GM21825 (cell line): ENCODE measurements at regions not wholly inside any gene's neighbourhood (a gene's known extent, or its start where the extent isn't known, plus 50 kb on each side); places are given as distances from the start of the nearest gene placed in this dataset.

Experiments used
- ATAC-seq: cut with Tn5 transposase; IDR thresholded peaks from one replicate; pipeline ENCODE4 v1.9.1; 2021; ENCODE audit warnings: mild to moderate bottlenecking, moderate library complexity; ENCODE audit not compliant: unreplicated experiment

DNA sequence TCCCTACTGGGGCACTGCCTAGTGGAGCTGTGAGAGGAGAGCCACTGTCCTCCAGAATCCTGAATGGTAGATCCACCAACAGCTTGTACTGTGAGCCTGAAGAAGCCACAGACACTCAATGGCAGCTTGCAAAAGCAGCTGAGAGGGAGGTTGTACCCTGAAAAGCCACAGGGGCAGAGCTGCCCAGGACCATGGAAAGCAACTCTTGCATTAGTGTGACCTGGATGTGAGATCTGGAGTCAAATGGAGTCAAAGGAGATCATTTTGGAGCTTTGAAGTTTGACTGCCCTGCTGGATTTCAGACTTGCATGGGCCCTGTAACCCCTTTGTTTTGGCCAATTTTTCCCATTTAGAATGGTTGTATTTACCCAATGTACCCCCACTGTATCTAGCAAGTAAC, 871.4 kb upstream of the PRMT6 start:
- no peak for ATAC-seq

- ATAC-seq = no peak
Measured at GRCh38 chr1:106189780-106190179, 866.7 kb upstream of the PRMT6 start.

GRCh38 chr1:106194206-106194605, 862.3 kb upstream of the PRMT6 start:
- no peak for ATAC-seq

DNA sequence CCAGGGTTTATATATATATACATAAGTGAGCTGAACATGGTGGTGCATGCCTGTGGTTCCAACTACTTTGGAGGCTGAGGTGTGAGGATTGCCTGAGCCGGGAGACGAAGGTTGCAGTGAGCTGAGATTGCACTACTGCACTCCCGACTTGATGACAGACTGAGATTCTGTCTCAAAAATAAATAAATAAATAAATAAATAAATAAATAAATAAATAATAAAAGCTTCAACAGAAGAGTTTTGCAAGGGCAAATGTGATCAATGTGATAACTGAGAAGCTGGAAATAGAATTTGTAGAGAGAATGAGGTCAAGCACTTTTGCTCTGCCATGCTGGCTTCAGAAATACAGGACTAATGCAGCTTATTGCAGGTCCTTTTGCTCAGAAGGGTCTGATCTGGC, 855.8 kb upstream of the PRMT6 start:
- ATAC-seq = no peak

DNA sequence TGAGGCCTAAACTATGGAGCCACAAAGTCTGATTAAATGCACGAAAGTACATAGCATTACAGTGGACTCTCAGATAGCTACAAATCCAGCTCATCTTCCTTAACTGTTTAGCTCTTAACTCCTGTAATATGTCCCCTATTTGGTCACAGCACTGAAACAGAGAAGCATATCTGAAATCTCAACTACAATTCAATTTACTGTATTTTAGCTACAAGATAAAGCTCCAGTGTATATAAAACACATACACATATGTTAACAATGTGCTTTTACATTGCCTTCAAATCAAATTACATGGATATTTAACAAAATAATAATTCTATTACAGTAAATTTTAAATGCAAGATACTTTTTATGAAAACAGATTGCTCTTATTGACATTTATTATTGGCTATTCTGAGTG, 849.3 kb upstream of the PRMT6 start:
- ATAC-seq = no peak

GRCh38 chr1:106217765-106218164, 838.7 kb upstream of the PRMT6 start:
- no peak for ATAC-seq

GRCh38 chr1:106222403-106222802, 834.1 kb upstream of the PRMT6 start:
- ATAC-seq = no peak

- ATAC-seq = no peak
Measured at GRCh38 chr1:106223213-106223612, 833.3 kb upstream of the PRMT6 start.

GRCh38 chr1:106224426-106224825, 832.0 kb upstream of the PRMT6 start:
- ATAC-seq = no peak

DNA sequence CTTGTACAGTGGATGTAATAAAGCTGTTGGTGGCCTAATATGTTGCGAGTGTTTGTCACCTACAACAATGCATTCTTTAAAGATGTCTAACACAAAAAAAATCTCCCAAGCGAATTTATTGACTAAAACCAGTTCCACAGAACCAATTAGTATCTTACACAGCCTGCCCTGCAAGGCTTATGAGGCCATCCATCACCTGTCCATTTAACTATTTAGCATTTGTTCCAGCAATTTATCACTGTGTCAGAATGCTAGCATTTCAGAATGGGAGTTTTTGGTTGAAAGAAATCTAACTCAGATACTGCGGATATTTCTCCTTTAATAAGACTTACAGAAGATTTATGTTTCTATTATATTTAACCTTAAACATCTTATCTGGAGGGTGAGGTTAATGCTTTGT, 831.1 kb upstream of the PRMT6 start:
- no peak for ATAC-seq

DNA sequence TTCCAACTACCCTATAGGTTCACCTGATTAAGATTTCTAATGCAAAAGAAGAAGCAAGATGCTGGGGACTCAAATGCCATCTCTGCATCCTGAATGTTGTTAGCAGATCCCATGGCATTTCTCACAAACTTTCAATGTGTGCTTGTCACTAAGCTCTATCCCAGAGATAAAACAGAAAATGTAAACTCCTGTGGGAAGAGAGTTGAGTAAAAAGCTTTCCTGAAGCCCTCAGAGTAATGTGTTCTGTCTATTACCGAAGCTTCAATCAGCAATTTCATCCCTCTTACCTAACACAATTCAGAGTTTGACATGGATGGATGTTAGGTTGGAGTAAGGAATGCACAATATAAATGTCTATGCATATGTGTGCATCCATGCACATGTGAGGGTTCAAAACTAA, 829.9 kb upstream of the PRMT6 start:
- no peak for ATAC-seq

DNA sequence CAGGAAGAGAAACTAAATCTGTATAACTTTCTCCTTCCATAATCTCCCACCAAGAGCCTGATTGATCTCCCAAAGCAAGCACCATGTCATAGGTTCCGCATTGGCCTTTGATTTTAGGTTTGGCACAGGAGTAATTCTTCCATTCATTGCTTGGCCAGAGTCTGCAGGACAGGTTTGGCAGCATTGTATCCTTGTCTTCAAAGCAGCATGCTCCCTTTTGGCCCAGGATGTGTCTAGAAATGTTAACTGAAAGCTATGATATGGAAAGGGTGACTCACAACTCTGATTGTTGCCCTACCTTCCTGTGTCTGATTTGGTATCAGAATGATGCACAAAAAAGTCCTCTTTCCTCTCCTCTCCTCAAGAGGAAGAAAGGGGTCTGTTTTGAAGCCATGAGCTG, 824.3 kb upstream of the PRMT6 start:
- no peak for ATAC-seq

DNA sequence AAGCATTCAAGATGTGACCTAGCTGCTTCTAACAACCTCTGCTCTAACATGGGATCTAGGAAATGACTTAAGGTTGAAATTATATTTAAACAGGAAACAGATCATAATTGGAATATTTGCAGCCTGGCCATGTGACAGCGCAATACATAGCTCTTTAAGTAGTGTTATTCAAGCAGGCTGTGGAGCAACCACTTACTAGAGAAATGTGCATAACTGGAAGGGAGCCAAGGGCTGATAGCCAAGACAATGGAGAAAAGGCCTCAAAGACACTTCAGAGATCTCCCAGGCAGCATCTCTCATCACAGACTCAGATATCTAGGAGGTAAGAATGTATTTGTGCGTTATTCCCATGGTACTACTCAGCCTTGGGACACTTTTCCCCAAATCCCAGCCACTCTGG, 823.0 kb upstream of the PRMT6 start:
- no peak for ATAC-seq

DNA sequence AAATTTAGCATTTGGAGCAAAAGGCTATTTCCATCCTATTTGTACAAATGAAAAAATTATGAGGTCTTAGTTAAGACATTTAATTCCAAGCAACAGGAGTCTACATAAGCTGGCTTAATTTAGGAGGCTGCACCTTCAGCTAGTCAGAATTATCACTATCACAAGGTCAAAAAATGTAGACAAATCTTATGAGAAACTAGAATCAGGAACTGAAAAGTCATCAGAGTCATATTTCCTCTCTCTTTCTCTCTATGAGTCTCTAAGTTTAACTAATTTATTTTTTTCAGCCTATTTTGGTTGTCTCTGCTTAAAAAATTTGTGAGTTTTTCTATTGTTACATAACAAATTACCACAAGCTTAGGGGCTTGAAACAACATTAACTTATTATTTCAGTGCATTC, 807.1 kb upstream of the PRMT6 start:
- no peak for ATAC-seq

DNA sequence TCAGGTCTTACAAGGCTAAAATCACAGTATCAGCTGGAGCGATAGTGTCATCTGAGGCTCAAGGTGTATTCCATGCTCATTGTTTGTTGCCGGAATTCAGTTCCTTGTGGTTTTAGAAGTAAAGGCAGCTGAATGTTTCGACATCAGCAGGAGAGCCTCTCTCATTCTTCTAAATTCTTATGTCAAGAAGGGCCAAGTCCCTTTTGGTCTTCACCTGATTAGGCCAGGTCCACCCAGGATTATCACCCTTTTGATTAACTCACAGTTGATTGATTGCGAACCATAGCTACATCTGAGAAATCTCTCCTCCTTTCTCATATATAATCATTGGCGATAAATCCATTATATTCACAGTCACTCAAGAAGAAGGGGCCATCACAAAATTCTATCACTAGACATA, 806.7 kb upstream of the PRMT6 start:
- ATAC-seq = no peak

GRCh38 chr1:106254748-106255147, 801.7 kb upstream of the PRMT6 start:
- ATAC-seq = no peak

- ATAC-seq = no peak
Measured at GRCh38 chr1:106266786-106267185, 789.7 kb upstream of the PRMT6 start.

DNA sequence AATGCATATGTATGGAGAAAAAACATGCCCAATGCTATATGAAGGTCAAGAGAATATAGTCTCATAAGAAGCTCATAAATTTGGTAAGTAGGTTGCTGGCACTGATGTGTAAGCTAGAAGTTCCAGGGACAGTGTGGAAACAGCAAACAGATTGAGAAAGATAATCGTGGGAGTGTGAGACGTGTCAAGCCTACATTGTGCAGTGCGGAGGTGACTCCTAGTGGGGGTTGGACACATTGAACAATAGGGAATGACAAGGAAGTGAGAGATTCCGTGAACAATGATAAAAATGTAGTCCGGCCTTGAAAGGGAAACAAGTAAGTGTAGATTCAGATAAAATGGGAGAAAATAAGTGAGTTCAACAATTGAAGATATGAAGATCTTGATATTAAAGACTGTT, 788.4 kb upstream of the PRMT6 start:
- ATAC-seq = no peak

GRCh38 chr1:106276871-106277270, 779.6 kb upstream of the PRMT6 start:
- ATAC-seq = no peak

DNA sequence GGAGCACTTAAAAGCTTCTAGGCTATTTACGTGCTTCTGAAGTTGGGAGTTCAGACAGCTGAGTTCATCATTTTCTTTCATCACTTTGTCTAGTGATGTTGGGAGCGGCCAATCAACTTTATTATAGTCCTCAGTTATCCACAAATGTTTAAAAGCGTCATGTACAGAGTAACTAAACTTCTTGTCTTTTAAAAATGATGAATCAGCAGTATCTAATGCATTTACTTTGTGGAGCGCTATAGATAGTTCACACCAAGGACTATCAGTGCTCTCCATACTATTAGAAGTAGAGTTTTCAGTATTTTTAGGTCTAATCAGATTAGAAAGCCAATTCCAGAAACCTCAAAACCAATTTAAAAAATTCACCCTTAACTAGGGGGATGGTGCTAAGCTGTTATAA, 778.7 kb upstream of the PRMT6 start:
- ATAC-seq = no peak

DNA sequence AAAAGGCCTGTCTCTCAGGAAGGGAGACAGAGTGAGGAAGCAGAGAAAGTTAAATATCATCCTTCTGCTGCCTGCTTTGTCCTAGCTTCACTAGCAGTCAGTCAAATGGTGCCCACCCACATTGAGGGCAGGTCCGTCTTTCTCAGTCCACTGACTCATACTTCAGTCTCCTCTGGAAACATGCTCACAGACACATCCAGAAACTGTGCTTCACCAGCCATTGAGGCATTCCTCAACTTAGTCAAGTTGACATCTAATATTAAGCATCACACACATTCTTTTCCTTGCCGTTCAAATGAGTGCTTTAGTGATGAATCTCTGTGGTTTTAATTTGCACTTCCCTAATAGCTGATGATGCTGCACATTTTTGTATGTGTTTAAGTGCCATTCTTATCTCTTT, 777.8 kb upstream of the PRMT6 start:
- ATAC-seq = no peak

DNA sequence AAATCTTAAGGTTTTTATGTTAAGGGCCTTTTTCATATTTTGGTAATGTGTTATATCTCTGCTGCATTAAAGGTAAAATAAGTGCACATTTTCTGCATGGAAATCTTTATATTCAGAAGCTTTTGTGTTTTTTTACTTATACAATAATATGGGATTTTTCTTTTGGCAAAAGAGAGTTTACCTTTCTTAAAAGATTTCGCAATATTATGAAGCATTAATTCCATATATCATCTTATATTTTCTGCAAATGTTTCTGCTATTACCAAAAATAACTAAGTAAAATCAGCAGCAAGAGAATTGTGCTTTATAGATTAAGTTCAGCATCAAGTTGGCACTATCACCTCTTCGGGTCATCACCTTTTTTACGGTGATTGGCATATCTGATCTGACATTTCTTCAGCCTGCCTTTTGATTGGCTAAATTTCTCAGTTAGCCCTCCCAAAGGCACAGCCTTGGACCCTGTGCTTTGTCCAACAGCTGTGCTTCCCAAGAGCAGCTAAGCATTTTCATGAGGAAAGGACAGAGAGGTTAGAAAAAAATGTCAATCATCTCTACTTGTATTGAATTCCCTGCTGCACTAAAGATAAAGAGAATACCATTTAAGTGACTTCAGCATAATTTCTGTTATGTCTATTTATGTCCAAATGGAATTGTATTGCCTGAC, 767.1 kb upstream of the PRMT6 start:
- ATAC-seq = no peak

- ATAC-seq = no peak
Measured at GRCh38 chr1:106290805-106291501, 765.5 kb upstream of the PRMT6 start.
